B cell (primary cell): ENCODE measurements at regions not wholly inside any gene's neighbourhood (a gene's known extent, or its start where the extent isn't known, plus 50 kb on each side); places are given as distances from the start of the nearest gene placed in this dataset.

Experiments
- ATAC-seq: fragments of 200-7000 bp; cut with Tn5 transposase; one replicate; pipeline ENCODE4 v1.10.0; 2021; ENCODE audit warnings: low read depth, mild to moderate bottlenecking, moderate number of reproducible peaks, moderate library complexity
- CTCF ChIA-PET: fragments of 350-600 bp; sonication (Branson Sonifier 250); formaldehyde crosslinking; loops from one replicate; lab custom pipeline; 2021; ENCODE audit warnings: antibody characterized with exemption, inconsistent platforms; lab: Charles Lee
- POLR2A ChIA-PET: fragments of 350-600 bp; sonication (Branson Sonifier 250); formaldehyde crosslinking; loops from one replicate; lab custom pipeline; 2021; ENCODE audit warnings: antibody characterized with exemption; lab: Charles Lee
- DNase-seq: peaks from one replicate; pipeline ENCODE4 v3.0.0; 2013
- H2AFZ ChIP-seq: 2 replicates; pipeline ENCODE4 v1.6.1; 2012; ENCODE audit warnings: mild to moderate bottlenecking, low read depth, low read length; ENCODE audit not compliant: insufficient read depth, poor library complexity, severe bottlenecking
- H3K27ac ChIP-seq, 2 donors: 1 replicate in 1 of 2; 2 replicates in 1 of 2; pipeline ENCODE4 v1.5.1; 2012 to 2013; ENCODE audit warnings: low read length in 2 of 2, mild to moderate bottlenecking in 2 of 2, moderate library complexity in 1 of 2
- H3K27me3 ChIP-seq, 4 experiments: fragments of 200-600 bp in 1 of 4; sonication (generic) in 1 of 4; replicated peaks in 1 of 4; 1 replicate in 2 of 4; 2 replicates in 2 of 4; pipeline versions ENCODE4 v1.6.1 to v1.7.0; 2013 to 2016; ENCODE audit warnings: low read length in 3 of 4, mild to moderate bottlenecking in 2 of 4, mixed read lengths in 1 of 4, moderate library complexity in 1 of 4; ENCODE audit not compliant: insufficient read depth in 4 of 4, control insufficient read depth in 3 of 4; ENCODE audit errors: control extremely low read depth in 1 of 4
- H3K36me3 ChIP-seq, 2 experiments: replicated peaks in 1 of 2; 1 replicate in 1 of 2; 2 replicates in 1 of 2; pipeline versions ENCODE4 v1.6.1 to v1.7.1; 2013; ENCODE audit warnings: low read length in 1 of 2; ENCODE audit not compliant: insufficient read depth in 2 of 2, control insufficient read depth in 1 of 2; ENCODE audit errors: control extremely low read depth in 1 of 2, extremely low read depth in 1 of 2
- H3K4me1 ChIP-seq, 2 donors: fragments of 200-600 bp in 1 of 2; sonication (generic) in 1 of 2; 1 replicate in 1 of 2; 2 replicates in 1 of 2; pipeline versions ENCODE4 v1.5.1 to v1.6.1; 2013 to 2017; ENCODE audit warnings: low read length in 2 of 2; ENCODE audit not compliant: control insufficient read depth in 2 of 2, insufficient read depth in 2 of 2
- H3K4me2 ChIP-seq: replicated peaks from 2 replicates; pipeline ENCODE3; 2012; ENCODE audit warnings: mild to moderate bottlenecking, low read depth, low read length; ENCODE audit not compliant: poor library complexity, severe bottlenecking
- H3K4me3 ChIP-seq, 5 experiments: fragments of 200-600 bp in 1 of 5; sonication (generic) in 1 of 5; 1 replicate in 3 of 5; 2 replicates in 2 of 5; pipeline versions ENCODE4 v1.5.1 to v1.7.0; 2011 to 2016; ENCODE audit warnings: low read length in 4 of 5, mild to moderate bottlenecking in 4 of 5, low read depth in 2 of 5, control low read depth in 1 of 5, moderate library complexity in 1 of 5; ENCODE audit not compliant: insufficient read depth in 1 of 5; ENCODE audit errors: control extremely low read depth in 1 of 5, extremely low read depth in 1 of 5
- H3K79me2 ChIP-seq: fragments of 200-600 bp; sonication (generic); one replicate; pipeline ENCODE4 v1.6.0; 2016; ENCODE audit warnings: low read length; ENCODE audit not compliant: control insufficient read depth, insufficient read depth
- H3K9ac ChIP-seq: fragments of 200-600 bp; sonication (generic); 2 replicates; pipeline ENCODE4 v1.6.1; 2017; ENCODE audit warnings: mild to moderate bottlenecking, low read length, moderate library complexity
- H3K9me3 ChIP-seq, 3 donors: one replicate each; pipeline versions ENCODE4 v1.6.1 to v1.7.1; 2013; ENCODE audit warnings: low read length in 2 of 3; ENCODE audit not compliant: control insufficient read depth in 2 of 3, insufficient read depth in 1 of 3; ENCODE audit errors: control extremely low read depth in 1 of 3
- H4K20me1 ChIP-seq: 2 replicates; pipeline ENCODE4 v1.6.0; 2012; ENCODE audit warnings: mild to moderate bottlenecking, low read length; ENCODE audit not compliant: insufficient read depth, control insufficient read depth, poor library complexity, severe bottlenecking
- H3K27ac Mint-ChIP-seq: one replicate; pipeline ENCODE4 v1.8.0; 2021; ENCODE audit warnings: mixed read lengths
- H3K27me3 Mint-ChIP-seq: one replicate; pipeline ENCODE4 v1.8.0; 2021; ENCODE audit warnings: mixed read lengths
- H3K4me1 Mint-ChIP-seq: one replicate; pipeline ENCODE4 v1.8.0; 2021; ENCODE audit warnings: mixed read lengths
- H3K4me3 Mint-ChIP-seq: one replicate; pipeline ENCODE4 v1.8.0; 2021; ENCODE audit warnings: mixed read lengths
- H3K9me3 Mint-ChIP-seq: one replicate; pipeline ENCODE4 v1.8.0; 2022; ENCODE audit warnings: mixed read lengths; ENCODE audit not compliant: insufficient read depth
- CTCF ChIP-seq: fragments of 200-600 bp; IDR thresholded peaks from one replicate; pipeline ENCODE4 v1.8.0; 2022; ENCODE audit warnings: antibody characterized with exemption, mild to moderate bottlenecking
- EZH2 ChIP-seq: IDR thresholded peaks from 2 replicates; pipeline ENCODE4 v1.6.1; 2012; ENCODE audit warnings: borderline replicate concordance, low read depth, mild to moderate bottlenecking, moderate library complexity, low read length; ENCODE audit not compliant: insufficient read depth, poor library complexity, severe bottlenecking
- WGBS: methylation state at CpG from one replicate; pipeline ENCODE4 v1.1.5; 2013; ENCODE audit warnings: missing lambda C conversion rate; ENCODE audit not compliant: insufficient coverage; 5-methylcytosine and 5-hydroxymethylcytosine counted together
- intact Hi-C: fragments of 100-400 bp; cut with micrococcal nuclease; formaldehyde crosslinking; loops from one replicate; pipeline ENCODE4 v1.10.0; 2022

DNA sequence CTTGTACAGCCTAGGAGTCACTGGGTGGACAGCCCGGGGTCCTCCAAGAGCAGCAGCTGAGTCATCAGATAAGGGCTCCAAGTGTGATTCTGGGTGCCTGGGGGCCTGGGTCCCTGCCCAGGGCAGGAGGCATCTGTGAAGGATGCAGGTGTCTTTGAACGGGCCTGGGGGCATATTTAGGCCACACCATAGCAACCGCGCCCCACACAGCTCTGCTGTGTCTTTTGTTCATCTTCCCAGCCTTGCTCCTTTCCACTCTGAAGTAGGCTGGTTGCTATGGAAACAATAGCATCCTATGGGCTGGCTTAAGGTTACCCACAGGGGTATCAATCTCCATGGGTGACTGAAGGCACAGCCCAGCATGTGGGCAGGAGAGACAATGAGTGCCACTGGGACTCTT lies 324.7 kb downstream of the TCERG1L start:
- no peak for ATAC-seq
- Histone ChIP-seq H3K9me3 (peaks cover 0 to 22% (median 0%) of the 10 kb centered on the region in 3 donors), H3K4me3 (no peak overlapping the region), H3K9ac (no peak overlapping the region), H3K27me3 (no peaks in the 10 kb centered on the region), H3K79me2 (no peaks in the 10 kb centered on the region), H3K27ac (no peak overlapping the region), H4K20me1 (no peaks in the 10 kb centered on the region), H2AFZ (no peak overlapping the region), H3K4me1 (no peaks in the 10 kb centered on the region), H3K36me3 (no peaks in the 10 kb centered on the region), H3K4me2 (no peak overlapping the region)
- CTCF ChIA-PET = no interaction called here
- DNase-seq = no peak
- H3K27ac Mint-ChIP-seq = no peak overlapping the region
- WGBS = 79% methylated on average over 4 of the region's 4 CpGs
- no peak for TF ChIP-seq EZH2
- TF ChIP-seq CTCF = no peak
- intact Hi-C loops = no loop called here
- no peak overlapping the region for H3K4me3 Mint-ChIP-seq
- no peaks in the 10 kb centered on the region for H3K27me3 Mint-ChIP-seq
- H3K9me3 Mint-ChIP-seq = peaks cover 10% of the 10 kb centered on the region
- POLR2A ChIA-PET = no interaction called here
- no peaks in the 10 kb centered on the region for H3K4me1 Mint-ChIP-seq

DNA sequence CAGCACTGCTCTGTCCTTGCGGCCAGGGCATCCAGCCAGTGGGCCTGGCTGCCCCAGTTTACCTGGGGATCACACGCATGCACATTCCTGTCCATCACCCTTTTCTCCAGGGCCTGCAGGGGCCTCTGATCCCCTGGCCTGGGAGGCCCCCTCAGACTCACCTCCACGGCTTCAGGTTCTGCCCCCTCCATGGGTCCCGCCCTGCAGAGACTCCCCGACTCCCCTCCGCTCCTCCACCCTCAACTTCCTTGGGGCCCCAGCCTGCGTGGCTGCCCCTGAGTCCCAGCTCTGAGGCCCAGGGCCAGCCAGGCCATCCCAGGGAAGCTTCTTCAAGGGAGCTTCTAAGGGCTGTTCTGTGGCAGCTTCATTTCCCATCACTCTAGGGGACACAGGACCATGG lies 324.1 kb downstream of the TCERG1L start:
- Histone ChIP-seq H3K4me2 (no peak overlapping the region), H3K79me2 (no peaks in the 10 kb centered on the region), H3K36me3 (no peaks in the 10 kb centered on the region), H4K20me1 (no peaks in the 10 kb centered on the region), H3K27me3 (no peaks in the 10 kb centered on the region), H3K27ac (no peak overlapping the region), H2AFZ (no peak overlapping the region), H3K4me1 (no peaks in the 10 kb centered on the region), H3K9me3 (peaks cover 0 to 22% (median 0%) of the 10 kb centered on the region in 3 donors), H3K9ac (no peak overlapping the region), H3K4me3 (no peak overlapping the region)
- ChIA-PET POLR2A (no interaction called here), CTCF (no interaction called here)
- intact Hi-C loops = no loop called here
- Mint-ChIP-seq H3K4me1 (no peaks in the 10 kb centered on the region), H3K9me3 (peaks cover 10% of the 10 kb centered on the region), H3K27ac (no peak overlapping the region), H3K4me3 (no peak overlapping the region), H3K27me3 (no peaks in the 10 kb centered on the region)
- WGBS = 85% methylated on average over 7 of the region's 7 CpGs
- DNase-seq = no peak
- ATAC-seq = no peak
- TF ChIP-seq EZH2 = no peak
- TF ChIP-seq CTCF = no peak
